Gastroesophageal sphincter (tissue), 3 donors: ENCODE measurements at regions not wholly inside any gene's neighbourhood (a gene's known extent, or its start where the extent isn't known, plus 50 kb on each side); places are given as distances from the start of the nearest gene placed in this dataset.

Experiments
- CTCF ChIP-seq, 4 experiments: fragments of 200-600 bp in 2 of 4; fragments of 450-650 bp in 2 of 4; sonication (generic) in 1 of 4; IDR thresholded peaks; one replicate each; pipeline ENCODE4 v1.5.1; 2017 to 2019; ENCODE audit warnings: antibody characterized with exemption in 4 of 4, mild to moderate bottlenecking in 2 of 4, moderate library complexity in 2 of 4
- EP300 ChIP-seq: sonication (generic); formaldehyde crosslinking; IDR thresholded peaks from one replicate; pipeline ENCODE4 v1.6.1; 2017; ENCODE audit warnings: antibody characterized with exemption, mild to moderate bottlenecking
- POLR2A ChIP-seq, 2 donors: fragments of 450-650 bp; IDR thresholded peaks; one replicate each; pipeline ENCODE4 v1.6.1; 2017; ENCODE audit warnings: antibody characterized with exemption in 2 of 2, mild to moderate bottlenecking in 2 of 2, moderate library complexity in 1 of 2
- POLR2AphosphoS5 ChIP-seq: sonication (generic); formaldehyde crosslinking; IDR thresholded peaks from one replicate; pipeline ENCODE4 v1.6.1; 2017; ENCODE audit warnings: antibody characterized with exemption

- TF ChIP-seq POLR2AphosphoS5 = no peak
- no peak for TF ChIP-seq CTCF (IDR thresholded peaks at IDR 0.05)
- no peak for TF ChIP-seq POLR2A (IDR thresholded peaks at IDR 0.05)
- TF ChIP-seq EP300 = no peak
These were observed 175.6 kb downstream of the SUCLG1 start for GRCh38 chr2:84283506-84283905.
